NCI-H1436 (cell line): ENCODE measurements at regions not wholly inside any gene's neighbourhood (a gene's known extent, or its start where the extent isn't known, plus 50 kb on each side); places are given as distances from the start of the nearest gene placed in this dataset.

Experiments
- DNase-seq: peaks from one replicate; lab custom pipeline; 2025; lab: John Stamatoyannopoulos, UW

DNA sequence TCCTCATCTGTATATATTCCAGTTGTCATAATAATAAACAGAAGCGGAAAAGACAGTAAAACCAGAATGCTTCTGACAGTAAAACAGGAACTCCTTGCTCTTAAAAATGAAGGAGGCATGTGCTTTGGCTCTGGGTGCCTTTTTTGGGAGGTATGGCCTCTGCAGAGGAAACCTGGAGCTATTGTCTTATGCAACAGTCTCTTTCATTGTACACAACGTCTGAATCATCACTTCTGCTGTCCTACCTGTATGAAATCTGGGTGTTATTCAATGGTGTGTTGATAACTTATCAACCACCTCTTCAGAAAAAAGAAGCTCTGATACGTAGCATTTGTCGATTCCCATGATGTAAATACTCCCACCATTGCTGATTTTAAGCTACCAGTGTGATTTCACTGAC is 64.8 kb downstream of the CDCA7 start:
- no peak for DNase-seq

DNA sequence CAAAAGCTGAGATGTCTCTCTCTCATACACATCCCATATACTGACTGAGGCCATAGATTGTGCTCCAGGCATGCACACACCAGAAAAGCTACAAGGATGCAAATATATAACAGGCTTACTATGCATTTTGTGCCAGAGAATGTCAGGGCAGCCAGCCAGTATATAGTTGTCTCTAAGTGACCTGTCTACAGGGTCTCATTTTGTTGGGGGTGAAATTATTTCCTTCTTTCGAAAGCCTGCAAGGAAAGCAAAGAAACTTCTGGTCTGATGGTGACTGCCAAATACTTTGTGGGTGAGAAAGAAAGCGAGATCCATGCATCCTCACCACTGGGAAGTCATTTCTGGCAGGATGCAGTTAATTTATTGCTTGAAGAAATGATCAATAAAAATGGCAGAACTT is 70.2 kb downstream of the CDCA7 start:
- DNase-seq: no peak

DNA sequence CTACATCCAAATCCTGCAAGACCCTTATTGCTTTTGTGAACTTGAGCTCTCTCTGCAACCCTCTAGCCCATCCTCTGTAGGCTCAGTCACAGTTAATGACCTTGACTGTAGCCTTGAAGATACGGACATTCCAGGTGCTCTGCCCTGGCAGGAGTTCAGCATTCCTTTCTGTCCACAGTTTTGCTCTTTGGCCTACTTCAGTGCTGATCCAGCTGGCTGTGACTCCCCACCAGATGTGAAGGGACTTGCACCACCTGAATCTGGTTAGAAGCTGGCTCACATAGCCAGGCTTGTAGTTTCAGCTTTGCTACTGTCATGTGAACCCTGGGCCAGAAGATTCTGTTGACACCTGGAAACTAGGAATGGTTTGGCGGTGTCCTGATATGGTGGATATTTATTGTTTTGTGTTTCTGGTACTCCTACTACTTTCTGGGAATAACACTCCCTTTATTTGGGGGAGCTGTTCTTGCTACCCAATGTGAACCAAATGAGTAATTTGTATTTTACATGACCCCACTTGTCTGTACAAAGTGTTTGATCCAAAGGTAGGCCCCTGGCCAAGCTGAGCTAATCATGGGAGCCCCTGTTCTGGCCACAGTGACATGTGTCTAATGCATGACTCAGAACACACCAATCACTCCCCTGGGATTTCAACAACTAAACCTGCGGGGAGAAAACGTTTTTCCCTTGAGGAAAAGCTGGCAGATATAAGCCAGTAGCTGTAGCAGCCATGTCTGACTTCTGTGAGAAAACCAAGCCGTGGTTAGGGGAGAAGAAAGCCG is 73.4 kb downstream of the CDCA7 start:
- no peak for DNase-seq

DNA sequence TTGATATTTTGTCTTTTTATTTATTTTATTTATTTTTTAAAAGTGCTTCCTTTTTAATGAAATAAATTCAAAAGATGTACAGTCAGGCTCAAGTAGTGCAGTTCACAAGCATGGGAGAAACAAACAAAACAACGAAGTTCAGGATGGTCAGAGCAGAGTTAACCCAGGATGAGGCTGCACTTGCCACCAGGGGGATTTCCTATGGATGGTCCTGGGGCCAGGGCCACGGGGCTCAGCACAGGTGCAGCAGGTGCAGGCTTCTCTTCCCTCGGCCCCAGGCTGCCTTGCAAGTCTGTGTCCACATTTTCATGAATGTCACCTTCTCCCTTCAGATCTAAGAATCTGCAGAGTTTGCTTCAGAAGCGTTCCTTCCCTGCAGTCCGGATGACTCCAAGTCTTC is 76.5 kb downstream of the CDCA7 start:
- DNase-seq: no peak

DNA sequence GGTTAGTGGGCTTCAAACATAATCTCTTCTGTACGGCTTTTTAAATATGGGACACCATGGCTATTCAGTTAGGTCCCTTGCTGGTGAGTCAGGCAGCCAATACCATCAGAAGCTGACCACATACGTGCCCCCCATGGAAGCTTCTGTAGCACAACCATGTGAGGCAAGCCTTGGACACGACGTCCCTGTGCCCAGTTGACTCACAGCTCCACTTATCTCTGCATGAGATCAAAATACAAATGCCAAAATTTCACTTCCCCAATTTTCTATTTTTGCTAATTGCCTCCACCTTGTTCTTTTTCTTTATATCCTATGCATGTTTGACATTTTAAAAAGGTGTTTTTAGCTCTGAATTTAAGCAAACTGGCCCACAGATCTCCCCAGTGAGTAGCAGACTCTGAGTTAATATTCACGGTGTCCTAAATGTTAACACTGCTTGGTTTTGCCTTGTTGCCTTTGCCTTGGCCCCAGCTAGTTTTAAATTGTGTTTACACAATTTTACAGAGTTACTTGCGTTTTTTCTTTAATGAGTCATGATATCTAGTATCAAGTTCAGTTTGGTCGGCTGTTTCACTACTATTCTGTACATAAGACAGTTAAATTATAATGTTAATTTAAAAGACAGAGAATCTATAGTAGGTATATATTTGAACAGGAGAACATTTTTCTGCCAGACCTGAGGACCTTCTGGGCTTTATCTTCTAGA is 77.5 kb downstream of the CDCA7 start:
- DNase-seq: no peak

DNA sequence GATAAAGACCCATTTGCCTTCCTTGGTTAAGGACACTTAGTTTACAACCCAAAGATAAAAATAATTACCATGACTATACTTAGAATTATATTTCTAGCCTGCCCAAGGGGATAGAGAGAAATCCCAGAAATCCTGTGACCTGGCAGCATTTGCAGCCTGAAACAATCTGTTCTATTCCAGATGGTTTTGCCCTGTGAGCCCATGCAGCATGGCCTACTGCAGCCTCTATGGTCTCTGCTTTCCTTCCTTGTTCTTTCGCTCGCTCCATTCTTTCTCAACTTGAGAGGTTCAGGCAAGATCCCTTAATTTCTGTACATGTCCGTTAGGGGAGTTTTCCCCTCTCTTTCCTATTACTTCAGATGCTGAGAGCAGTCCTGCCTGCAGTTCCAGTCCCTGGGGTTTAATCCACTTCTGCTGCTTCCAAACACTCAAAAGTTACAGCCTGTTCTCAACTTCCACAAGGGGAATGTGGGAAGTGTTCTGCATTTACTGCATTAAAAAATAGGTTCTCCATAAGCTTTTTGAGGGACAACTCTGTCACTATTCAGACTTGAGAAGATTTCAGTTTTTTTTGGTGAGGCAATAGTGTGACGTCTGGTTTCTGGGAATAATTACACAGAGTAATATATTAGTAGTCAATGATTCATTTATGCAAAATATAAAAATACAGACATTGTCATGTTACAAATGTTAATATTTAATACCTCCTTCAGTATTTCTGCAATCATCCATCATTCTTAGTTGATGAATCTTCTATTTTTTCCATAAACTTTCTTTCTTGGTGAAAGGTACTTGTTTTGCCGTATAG is 80.3 kb downstream of the CDCA7 start:
- DNase-seq: no peak

DNA sequence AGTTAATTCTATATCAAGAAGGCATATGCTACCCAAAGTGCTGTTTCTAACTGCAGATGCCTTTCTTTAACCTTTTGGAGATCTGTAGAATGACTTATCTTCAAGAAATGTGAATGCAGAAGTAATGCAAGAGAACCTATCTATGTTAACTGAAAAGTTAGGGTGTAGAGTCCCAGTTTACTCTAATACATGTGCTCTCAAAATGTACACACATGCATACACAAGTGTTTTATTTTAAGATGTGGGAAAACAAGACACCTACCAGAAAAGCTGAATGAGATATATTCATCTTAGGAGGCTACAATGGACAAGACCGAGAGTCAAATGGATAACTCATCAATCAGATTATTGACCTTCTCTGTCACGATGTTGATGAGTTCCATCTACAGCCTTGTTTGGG is 80.9 kb downstream of the CDCA7 start:
- DNase-seq: no peak

DNA sequence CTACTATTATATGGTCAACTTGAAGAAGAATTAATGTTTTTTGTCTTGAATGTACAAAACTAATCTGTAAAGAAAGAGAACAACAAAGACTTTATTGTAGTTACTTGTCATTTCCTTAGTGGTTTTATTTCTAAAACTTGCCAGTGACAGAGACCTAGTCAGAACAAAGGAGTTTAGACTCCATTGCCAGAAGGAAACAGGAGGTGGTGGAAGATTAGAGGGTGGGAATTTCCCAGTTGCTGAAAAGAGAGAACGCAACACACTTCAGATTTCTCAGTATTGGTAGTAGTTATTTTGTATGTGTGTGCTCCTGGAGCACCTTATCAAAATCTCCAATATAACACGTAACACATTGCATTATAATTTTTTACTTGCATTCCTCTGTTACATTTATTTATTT is 81.4 kb downstream of the CDCA7 start:
- no peak for DNase-seq

DNA sequence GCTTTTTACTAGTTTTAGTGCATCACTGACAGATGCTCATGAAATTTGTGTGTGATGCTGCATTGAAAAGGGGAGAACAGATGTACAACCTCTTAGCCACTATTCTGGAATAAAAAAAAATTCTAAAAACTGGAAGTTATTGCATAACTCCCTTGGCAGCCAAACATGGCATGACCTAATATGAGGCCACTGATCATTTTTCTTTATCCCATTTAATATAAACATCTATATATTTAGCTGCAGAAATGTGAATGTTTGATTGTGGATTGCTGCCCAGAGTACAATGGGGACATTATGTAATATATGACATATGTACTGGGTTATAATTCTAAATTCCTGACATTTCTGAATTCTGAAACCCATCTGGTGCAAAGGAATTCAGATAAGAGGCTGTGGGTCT is 86.5 kb downstream of the CDCA7 start:
- DNase-seq: no peak

DNA sequence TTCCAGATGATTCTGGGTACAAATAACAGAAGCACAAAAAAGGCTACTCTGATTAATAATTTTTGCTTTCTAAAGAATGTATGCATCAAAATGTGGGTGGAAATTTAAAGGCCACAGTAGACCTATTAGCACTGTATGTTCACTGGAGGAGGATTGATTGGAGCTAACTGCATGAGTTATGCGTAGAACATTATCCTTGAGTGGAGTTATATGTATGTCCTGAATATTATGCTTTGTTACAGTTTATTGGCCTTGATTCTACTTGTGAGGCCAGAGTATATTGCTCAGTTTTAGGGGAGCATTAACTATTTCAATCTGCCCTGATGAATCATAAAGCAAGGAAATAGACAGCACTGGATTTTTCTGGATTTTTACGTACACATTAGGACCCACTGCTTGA is 87.9 kb downstream of the CDCA7 start:
- DNase-seq: no peak

DNA sequence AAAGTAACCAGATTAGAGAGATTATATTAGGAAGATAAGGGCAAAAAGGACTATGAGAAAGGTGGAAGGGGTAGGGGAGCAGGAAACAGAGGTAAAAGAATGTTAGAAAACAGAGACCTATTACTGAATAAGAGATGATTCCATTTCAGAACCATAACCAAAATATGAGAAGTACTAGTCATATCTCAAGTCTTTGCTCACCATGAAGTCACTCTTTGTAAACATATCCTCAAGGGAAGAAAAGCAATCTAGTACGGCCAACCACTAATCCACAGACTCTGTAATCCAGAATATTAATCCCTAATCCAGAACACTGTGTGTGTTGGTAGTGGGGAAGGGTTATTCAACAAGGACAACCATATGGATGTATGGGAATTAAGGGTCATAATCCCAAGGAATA is 92.0 kb downstream of the CDCA7 start:
- no peak for DNase-seq

DNA sequence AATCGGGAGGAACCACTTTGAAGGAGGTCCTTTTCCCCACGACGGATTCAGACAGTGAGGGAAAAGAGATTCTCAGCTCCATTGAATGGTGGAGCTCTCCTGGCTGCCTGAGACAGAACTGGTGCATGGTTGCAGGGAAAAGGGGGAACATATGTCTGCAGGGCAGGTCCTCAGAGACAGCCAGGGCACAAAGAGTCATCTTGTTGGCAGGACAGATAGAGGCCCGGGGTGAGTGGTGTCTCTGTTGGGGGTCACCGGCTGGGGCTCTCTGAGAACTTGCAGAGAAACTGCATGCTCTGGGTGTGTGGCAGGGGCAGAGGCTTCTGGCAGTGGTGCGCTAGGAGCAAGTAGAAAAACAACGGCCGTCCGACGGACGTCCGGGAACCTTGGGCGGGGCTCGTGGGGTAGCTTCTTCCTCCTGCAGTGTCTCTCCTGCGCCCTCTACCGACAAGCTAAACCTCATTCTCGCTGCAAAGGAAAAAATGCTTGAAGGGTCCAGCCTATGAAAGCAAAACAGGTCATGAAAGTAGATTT is 94.3 kb downstream of the CDCA7 start:
- DNase-seq: no peak

DNA sequence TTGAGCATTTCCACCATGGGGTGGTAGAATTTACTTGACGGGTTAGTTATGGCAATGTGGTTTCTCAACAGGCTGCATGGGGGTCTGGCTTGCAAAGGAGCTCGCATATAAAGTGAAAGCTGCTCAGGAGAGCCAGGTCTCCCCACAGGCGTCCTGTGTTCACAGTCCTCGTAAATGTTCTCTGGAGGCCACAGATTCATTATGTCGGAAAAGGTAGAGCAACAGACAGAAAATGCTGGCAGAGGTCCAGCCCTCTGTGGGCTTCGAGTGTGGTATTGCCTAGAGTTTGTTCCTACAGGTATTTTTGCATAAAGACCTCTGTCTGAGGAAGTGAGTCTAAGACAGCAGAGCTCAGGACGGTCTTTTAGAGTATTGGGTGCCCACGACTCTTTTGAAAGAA is 96.4 kb downstream of the CDCA7 start:
- DNase-seq: no peak

DNA sequence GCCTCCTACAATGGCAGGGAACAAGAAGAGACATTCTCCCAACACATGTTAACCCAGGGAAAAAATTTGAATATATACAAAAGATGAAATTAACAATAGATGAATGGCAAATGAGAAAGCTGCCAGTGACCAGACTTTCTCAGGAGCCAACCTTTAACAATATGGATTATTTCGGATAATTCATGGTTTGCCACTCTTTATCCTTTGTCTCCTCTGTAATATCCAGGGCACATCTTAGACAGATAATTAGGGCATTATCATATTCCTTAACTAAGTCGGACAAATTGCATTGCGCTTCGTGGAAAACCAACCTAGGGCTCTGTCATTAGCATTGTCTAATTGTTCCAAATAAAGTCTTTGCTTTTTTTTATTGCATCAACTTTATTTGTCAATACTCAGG is 97.3 kb downstream of the CDCA7 start:
- DNase-seq: no peak

DNA sequence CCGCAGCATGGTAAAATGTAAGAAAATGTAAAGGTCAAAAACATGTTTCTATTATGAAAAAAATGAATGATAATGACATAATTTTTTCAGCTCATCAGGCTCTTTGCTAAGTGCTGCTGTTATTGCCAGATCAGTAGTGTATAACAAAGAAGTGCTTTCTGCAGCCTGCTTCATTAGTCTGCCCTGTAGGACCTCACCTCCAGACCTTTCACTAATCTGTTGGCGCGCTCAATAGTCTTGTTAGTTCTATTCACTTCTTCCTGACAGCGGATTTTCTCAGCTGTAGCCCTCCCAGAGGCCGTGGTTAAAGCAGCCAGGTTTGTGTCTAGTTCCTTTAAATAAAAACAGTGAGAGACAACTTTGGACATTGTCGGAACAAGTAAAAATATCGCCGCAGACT is 97.7 kb downstream of the CDCA7 start:
- DNase-seq: no peak

DNA sequence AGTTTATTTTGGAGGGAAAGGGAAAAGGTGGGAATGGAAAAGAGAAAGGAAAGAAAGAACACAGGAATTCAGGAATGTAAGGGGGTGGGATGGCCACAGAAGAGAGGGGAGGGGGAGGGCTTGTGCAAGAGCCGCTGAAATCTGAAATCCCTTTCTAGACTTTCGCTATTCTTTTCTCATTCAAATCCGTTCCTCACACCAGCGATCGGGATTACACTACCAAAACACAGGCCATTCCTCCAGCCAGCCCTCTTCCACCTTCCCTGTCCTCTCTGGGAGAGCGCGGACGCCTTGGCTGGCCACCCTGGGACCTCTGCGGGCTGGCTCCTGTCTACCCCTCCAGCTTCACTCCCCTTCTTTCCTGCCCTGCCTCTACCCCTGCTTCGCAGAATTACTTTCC is 102.3 kb downstream of the CDCA7 start:
- DNase-seq: no peak

DNA sequence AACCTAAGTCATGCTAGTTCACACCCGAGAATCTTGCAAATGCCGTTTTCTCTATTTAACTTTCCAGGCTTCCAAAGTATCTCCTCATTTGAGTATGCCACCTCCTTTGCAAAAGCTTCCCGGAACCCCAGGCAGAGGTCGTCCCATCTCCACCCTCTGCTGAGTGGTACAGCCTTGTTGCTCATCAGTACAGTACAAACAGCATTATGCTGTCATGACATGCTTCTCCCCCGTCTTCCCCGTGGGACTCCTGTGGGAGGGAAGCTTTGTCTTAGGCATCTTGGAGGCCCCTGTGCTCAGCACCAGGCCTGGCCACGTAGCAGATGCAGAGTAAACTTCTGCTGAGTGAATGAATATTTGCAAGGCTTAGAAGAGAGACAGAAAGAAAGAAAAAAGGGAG is 102.7 kb downstream of the CDCA7 start:
- DNase-seq: no peak

DNA sequence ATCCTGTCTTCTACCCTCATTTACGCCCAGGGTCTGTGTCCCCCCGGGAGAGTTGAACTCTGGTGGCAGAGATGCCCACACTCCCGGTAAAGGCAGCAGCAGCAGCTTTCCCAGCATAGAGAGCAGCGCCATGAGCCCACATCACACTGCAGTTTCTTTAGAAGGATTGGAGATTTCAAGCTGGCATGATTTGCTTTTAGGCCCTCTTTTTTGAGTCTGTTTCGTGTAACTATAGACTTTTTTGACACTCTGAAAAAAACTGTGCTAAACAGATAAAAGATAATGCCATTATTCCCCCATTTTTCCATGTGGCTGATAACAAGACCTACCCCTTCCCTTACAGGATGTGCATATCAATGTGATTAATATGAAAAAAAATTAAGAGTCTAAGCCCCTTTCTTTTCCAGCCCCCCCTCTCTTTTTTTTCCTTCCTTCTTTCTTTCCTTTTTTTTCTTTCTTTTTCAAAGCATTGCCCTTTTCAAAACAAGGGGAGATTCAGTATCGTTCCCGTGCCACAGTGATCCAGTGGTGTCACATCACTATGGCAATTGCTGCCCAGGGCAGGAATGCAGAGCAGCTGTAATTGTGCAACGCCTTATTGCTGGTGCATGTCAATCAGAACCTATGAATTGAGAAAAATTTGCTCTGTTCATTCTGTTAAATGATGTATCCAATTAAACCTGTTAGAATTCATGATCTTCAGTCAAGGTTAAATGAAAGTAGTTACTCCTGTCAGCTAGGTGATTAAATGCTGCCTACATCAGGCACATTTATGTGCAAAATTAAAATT is 104.5 kb downstream of the CDCA7 start:
- no peak for DNase-seq

DNA sequence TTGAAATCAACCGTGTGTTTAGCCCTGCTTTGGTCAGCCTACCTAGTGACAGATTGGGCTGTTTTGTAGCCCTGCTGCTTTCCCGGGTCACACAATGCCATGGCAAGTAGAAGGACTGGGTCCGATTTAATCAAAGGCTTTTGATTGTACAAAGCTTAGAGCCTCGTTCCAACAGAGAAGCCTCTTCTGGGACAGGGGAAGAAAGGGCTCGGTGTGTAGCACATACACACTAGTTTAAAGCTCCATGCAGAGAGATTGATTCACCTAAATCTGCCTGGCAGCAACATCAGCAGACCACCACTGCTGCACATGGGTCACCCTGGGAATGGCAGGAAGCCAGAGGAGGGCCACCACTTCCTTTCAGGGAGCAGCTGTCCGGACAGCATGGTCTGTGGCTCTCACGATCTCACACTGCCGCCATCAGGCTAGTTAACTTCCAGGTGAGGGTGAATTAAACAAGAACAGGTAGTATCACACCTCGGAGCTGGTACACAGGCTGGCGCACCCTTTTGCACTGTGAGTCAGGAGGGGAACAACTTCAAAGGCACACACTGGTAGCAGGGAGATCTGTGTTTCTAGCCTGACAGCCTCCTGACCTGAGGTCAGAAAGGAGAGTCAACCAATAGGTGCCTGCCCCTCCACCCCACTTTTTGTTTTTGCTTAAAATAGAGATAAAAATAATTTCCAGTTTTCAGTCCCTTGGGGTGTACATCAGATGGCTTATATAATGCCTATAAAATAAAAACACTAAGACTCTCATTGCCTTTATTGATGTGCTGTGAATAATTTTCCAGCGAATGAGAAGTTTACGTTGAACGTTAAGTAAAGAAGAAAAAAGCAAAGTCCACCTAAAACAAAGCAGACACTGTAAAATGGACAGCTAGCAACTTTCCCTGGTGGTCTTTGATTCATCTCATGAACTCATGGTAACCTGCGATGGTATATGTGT is 108.5 kb downstream of the CDCA7 start:
- DNase-seq: no peak

DNA sequence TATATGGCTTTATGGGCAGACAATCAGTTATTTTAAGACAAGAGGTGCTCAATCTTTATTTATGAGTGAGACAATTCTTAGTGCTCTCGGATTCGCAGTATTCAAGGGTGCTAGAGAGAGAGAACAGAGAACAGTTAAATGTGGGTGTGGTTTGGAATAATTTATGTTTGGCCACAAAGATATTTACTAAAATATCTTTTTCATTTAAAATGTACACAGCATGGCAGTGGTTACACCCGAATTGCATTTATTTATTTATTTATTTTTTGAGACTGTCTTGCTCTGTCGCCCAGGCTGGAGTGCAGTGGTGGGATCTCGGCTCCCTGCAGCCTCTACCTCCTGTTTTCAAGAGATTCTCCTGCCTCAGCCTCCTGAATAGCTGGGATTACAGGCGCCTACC is 109.2 kb downstream of the CDCA7 start:
- DNase-seq: no peak

DNA sequence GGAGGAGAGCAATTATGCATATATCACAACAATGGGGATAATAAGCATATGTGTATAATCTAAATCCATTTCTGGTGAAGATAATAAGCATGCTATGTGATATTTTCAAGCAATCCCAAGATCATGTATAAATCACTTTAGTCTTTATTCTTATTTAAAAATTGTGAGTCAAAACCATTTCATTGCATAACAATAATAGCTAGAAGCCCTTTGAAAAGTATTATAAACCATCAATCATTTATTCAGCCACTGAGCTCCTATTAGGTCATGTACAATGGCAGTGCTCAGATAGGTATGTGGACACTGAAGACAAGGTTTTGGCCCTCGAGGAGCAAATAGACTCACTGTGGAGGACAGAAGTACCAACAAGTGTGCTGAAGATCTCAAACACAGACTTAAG is 113.1 kb downstream of the CDCA7 start:
- DNase-seq: no peak
